A172 (cell line): ENCODE measurements at regions not wholly inside any gene's neighbourhood (a gene's known extent, or its start where the extent isn't known, plus 50 kb on each side); places are given as distances from the start of the nearest gene placed in this dataset.
"Not testable (repeated sequence)": the region's sequence is repeated elsewhere in the genome, so short reads cannot be mapped to it uniquely, and the experiment has no call there.

Experiments used
- DNase-seq: peaks from one replicate; pipeline ENCODE4 v3.0.0-alpha.2; 2015; ENCODE audit warnings: low spot score

GRCh38 chr18:55737781-55738468 is 149.9 kb upstream of the TCF4 start:
- no peak for DNase-seq

DNA sequence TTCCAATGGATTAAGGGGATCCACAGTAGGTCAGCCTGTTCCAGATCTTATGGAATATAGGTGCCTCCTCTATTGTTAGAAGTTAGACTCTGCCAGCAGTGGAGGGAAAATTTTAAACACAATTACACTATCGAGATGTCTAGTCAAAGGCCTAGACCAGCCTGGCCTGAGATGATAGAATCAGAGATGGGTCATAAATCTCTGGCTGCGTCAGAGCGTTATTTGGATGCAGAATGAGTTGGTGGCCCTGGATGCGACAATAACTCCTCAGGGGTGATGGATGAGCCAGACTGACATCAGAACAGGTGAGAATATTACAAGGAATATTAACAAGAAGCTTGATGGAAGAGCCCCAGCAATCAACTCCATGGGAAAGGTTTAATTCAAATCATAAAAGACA is 149.3 kb upstream of the TCF4 start:
- no peak for DNase-seq

DNA sequence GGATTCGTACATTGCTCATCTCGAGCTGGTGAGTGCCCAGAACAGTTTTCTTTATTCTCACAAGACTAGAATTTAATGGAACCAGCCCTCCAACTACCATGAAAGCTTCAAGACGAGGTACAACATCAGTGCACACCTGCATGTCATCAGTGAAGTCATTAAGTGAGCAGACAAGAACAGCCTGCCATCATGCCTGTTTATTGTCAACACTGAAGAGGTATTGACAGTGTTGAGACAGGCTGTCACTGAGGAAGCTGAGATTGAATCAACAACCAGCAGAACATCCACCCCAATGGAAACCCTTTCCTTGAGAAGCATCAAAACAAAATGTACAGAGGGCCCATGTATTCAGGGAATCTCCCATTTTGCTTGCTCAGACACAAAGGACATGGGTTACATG is 148.0 kb upstream of the TCF4 start:
- DNase-seq: no peak

DNA sequence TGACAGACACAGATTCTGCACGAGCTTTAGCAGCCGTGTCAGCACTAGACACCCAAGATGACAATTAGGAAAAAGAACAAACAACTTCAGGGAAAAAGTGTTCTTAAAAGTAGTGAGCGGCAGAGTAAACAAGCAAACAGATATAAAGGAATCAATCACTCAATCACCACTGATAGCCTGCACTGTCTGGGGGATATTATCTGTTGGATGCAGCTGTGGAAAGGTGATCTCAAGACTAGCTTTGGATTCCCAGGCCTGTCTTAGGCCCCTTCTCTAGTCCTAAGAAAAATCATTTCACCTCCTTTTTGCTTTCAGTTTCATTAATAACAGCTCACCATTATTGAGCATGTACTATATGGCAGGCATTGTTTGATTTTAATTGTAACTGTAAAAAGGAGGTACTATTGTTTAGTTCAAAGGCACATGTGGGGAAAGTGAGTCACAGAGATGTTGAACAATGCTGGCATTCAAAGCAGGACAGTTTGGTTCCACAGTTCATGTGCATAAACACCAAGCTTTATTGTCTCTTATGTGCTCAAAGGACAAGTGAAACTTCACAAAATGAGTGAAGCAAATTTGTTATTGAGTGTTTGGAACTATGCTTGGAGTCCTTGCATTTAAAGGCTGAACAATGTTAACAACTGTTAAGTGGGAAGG is 147.3 kb upstream of the TCF4 start:
- DNase-seq: no peak

DNA sequence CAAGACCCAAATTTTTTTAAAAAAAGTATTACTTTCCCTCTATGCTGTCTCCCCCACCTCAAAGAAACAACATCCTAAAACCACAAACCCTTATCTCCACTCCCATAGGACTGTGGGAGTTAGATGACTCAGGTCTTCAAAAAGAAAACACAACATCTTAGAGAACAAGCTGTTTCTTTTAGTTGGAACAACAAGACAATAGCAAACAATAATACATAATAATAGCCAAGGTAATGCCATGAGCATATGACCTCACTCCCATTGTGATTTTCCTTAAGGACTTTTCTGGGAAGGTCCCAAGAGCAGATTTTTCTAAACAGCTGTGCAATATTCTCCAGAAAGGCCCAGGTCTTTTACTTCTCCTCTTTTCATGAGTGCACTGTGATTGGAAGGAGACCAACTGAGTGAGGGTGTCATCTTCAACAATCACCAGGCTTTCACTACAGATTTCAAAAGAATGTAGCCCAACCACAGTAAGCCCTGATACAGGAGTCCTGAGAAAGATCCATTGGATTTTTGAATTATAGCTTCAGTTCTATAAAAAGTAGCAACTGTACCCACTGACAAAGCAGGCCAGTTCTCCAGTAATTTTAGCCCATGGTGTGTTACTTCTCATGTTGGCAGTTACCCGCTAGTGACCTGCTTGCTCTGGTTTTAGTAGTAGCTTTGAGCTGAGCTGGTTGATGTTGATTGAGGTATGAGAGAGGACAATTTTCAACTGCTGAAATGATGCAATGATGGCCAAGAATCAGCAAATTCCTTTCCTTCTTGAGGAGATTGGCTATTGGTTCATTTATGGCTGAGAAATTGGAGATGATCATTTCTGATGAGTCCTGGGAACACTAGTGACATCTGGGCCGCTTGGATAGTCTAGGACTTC is 144.5 kb upstream of the TCF4 start:
- no peak for DNase-seq

DNA sequence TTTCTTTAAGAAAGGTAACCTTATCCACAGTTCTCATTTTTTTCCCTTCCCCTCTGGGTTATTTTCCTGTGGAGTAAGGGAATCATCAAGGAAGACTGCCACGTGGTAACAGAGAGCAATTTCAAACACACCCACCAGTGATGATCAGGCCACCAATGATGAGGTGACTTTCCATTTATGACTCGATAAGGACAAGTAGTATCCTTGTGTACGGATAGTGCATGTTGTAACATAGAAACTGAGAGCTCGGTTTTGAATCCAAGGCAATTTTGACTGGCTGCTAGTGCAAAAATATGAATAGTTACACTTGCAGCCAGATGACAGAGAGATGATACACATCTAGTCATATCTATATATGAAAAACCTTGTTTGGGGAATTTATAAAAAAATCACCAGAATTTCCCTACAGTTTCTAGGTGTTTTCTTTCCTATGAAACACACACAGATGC is 143.6 kb upstream of the TCF4 start:
- DNase-seq: no peak

DNA sequence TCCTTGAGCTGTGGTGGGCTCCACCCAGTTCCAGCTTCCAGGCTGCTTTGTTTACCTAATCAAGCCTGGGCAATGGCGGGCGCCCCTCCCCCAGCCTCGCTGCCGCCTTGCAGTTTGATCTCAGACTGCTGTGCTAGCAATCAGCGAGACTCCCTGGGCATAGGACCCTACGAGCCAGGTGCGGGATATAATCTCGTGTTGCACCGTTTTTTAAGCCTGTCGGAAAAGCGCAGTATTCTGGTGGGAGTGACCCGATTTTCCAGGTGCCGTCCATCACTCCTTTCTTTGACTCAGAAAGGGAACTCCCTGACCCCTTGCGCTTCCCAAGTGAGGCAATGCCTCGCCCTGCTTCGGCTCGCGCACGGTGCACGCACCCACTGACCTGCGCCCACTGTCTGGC is 133.0 kb upstream of the TCF4 start:
- not testable (repeated sequence) for DNase-seq

GRCh38 chr18:55713707-55714106 is 125.7 kb upstream of the TCF4 start:
- DNase-seq: no peak

GRCh38 chr18:55706898-55707297 is 118.9 kb upstream of the TCF4 start:
- peak; percentile 3 for DNase-seq

- DNase-seq: no peak
Observed at GRCh38 chr18:55699233-55699765, 111.3 kb upstream of the TCF4 start.

DNA sequence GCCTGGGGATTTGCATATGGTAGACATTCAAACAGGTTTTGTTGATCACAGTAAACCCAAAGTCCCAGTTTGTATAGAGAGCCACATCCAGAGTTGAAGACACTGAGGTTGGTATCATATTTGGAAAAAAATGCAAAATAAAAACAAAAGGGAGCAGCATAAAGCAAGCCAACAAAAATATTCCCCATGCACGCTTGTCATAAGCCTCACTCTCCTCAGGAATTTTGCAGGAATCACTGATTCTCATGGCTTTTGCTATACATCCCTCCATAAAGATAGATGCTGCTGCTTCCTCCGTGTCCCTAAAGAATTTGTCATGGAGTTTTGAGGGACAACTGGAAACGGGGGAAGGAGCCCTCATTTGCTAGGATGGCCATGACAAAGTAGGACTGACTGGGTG is 108.8 kb upstream of the TCF4 start:
- no peak for DNase-seq

DNA sequence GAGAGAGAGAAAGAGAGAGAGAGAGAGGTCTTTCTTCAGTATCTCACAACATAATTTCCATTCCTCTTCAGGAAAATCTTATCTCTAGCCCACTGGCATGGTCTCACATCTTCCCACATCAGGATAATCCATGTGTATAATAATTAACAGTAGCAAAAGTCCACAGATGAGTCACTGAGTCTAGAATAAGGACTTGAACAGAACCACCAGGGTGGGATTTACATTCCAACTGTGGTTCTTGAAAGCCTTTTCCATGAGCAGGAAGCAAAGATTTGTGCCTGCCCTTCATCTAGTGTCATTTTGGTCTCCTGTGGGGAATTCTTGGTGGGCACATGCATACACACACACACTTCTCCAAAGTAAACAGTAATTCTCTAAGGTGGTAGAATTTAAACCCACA is 107.1 kb upstream of the TCF4 start:
- DNase-seq: no peak

DNA sequence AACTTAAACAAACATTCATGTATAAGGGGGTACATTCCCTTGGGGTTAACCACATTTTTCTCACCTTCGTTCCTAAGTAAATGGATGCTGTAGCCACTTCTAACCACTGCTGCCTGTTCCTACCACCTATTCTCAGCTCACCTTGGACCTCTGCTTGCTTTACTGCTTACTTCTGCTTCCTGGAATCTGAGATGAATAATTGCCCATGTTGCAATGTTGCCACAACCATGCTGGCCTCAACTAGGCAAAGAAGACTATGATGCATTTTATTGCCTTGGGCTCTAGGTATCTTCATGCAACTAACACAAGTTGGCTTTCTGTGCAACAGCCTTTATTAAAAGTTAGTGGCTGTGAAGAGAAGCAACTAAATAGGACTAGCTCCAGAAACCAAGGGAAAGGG is 106.3 kb upstream of the TCF4 start:
- DNase-seq: no peak

GRCh38 chr18:55688030-55688429 is 100.0 kb upstream of the TCF4 start:
- no peak for DNase-seq

- no peak for DNase-seq
Observed at GRCh38 chr18:55687106-55687505, 99.1 kb upstream of the TCF4 start.

DNA sequence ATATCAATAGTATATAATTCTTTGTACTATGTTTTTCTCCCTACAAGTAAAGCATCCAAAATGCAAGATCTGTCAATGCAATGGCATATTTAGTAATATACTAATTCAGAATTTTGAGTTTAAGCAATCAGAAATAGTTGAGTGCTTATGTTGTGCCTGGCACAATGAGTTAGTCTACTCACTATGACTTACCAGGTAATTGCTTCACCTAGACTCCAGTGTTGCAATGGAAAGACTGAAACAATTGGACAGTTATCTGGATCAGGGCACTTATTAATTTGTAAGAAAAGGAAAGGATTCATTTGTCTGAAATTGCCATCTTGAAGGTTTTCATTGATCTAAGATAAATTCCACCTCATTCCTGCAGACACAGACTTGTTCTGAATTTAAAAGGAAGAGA is 97.6 kb upstream of the TCF4 start:
- no peak for DNase-seq

GRCh38 chr18:55672574-55673361 is 84.8 kb upstream of the TCF4 start:
- no peak for DNase-seq

DNA sequence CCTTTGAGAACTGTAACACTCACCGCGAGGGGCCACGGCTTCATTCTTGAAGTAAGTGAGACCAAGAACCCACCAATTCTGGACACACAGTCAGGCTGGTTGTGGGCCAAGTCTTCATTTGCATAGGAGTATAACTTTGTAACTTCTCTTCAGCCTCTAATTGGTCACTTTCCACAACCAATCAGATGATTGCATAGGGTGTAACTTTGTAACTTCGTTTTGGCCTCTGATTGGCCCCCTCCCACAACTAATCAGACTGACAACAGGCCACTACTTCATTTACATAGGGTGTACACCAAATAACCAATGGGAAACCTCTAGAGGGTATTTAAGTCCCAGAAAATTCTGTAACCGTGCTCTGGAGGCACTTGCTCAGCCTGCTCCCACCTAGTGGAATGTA is 77.5 kb upstream of the TCF4 start:
- no peak for DNase-seq

- not testable (repeated sequence) for DNase-seq
Observed at GRCh38 chr18:55664758-55665400, 76.9 kb upstream of the TCF4 start.

GRCh38 chr18:55663891-55664290 is 75.9 kb upstream of the TCF4 start:
- no peak for DNase-seq

GRCh38 chr18:55658598-55658997 is 70.6 kb upstream of the TCF4 start:
- no peak for DNase-seq
